Nephron progenitor cell (in vitro differentiated cells): ENCODE measurements at regions not wholly inside any gene's neighbourhood (a gene's known extent, or its start where the extent isn't known, plus 50 kb on each side); places are given as distances from the start of the nearest gene placed in this dataset.

ENCODE experiments used
- DNase-seq: peaks from one replicate; pipeline ENCODE4 v3.0.0; 2021
- H3K27ac Mint-ChIP-seq: 2 replicates; pipeline ENCODE4 v1.8.0; 2021; ENCODE audit warnings: mild to moderate bottlenecking, moderate library complexity, mixed read lengths
- H3K27me3 Mint-ChIP-seq: 2 replicates; pipeline ENCODE4 v1.8.0; 2021; ENCODE audit warnings: mild to moderate bottlenecking, low read depth, mixed read lengths; ENCODE audit not compliant: poor library complexity
- H3K36me3 Mint-ChIP-seq: 2 replicates; pipeline ENCODE4 v1.8.0; 2021; ENCODE audit warnings: low read depth, mixed read lengths
- H3K4me1 Mint-ChIP-seq: 2 replicates; pipeline ENCODE4 v1.8.0; 2021; ENCODE audit warnings: mixed read lengths
- H3K4me3 Mint-ChIP-seq: 2 replicates; pipeline ENCODE4 v1.8.0; 2021; ENCODE audit warnings: mild to moderate bottlenecking, moderate library complexity, mixed read lengths
- H3K9me3 Mint-ChIP-seq: 2 replicates; pipeline ENCODE4 v1.8.0; 2021; ENCODE audit warnings: mild to moderate bottlenecking, moderate library complexity, mixed read lengths
- TF ChIP-seq, protein P1 (sequence below): fragments of 200-600 bp; sonication (generic); IDR thresholded peaks from 2 replicates; pipeline ENCODE4 v1.5.0; 2021; ENCODE audit warnings: antibody characterized with exemption

DNA sequence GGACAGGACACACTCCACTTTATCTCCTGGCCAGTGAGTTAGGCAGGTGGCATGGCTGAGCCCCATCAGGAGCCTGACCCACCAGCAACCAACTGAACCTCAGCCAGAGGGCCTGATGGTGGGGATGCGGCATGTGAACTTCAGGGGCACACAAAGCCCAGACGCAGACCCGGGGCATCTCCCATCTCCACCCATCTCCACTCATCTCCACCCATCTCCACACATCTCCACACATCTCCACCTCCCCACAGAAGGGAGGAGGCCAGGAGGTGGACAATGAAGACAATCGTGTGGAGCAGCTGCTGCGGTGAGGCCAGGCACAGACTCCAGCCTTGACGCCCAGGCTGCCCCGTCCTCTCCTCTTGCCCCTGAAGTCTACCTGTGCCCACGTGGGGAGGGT, 340.8 kb downstream of the CTTN start:
- Mint-ChIP-seq H3K27ac (no peak overlapping the region), H3K36me3 (no peaks in the 10 kb centered on the region), H3K9me3 (no peaks in the 10 kb centered on the region), H3K27me3 (peaks cover 16% of the 10 kb centered on the region), H3K4me3 (no peak overlapping the region), H3K4me1 (peaks cover 32% of the 10 kb centered on the region)
- no peak for DNase-seq
- TF ChIP-seq, protein P1, sequence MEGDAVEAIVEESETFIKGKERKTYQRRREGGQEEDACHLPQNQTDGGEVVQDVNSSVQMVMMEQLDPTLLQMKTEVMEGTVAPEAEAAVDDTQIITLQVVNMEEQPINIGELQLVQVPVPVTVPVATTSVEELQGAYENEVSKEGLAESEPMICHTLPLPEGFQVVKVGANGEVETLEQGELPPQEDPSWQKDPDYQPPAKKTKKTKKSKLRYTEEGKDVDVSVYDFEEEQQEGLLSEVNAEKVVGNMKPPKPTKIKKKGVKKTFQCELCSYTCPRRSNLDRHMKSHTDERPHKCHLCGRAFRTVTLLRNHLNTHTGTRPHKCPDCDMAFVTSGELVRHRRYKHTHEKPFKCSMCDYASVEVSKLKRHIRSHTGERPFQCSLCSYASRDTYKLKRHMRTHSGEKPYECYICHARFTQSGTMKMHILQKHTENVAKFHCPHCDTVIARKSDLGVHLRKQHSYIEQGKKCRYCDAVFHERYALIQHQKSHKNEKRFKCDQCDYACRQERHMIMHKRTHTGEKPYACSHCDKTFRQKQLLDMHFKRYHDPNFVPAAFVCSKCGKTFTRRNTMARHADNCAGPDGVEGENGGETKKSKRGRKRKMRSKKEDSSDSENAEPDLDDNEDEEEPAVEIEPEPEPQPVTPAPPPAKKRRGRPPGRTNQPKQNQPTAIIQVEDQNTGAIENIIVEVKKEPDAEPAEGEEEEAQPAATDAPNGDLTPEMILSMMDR, result no peak

DNA sequence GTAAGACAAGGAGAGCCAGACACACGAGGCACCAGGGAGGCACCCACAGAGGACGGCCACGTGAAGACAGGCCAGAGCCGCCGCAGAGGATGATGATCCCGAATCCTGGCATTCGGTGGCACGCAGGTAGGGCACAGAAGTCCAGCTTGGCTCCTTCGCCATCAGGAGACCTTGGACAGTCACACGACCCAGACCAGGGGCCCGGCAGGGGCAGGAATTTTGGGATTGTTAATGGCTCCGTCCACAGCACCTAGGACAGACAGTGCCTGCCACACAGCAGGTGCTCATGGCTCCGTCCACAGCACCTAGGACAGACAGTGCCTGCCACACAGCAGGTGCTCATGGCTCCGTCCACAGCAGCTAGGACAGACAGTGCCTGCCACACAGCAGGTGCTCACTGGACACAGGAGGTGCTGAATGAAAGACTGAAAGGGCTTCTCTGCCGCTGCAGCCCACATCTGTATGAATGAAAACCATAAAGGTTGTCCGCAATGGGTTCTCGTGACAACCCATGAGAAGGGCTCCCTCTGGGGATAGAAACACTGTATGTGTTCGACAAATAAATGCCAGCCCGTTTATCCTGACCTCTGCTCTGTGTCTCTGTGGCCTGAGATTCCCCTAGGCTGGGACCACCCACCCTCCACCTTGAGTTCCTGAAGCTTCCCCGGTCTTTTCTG, 341.6 kb downstream of the CTTN start:
- Mint-ChIP-seq H3K27ac (no peak overlapping the region), H3K27me3 (peaks cover 22% of the 10 kb centered on the region), H3K4me3 (no peak overlapping the region), H3K9me3 (no peaks in the 10 kb centered on the region), H3K36me3 (no peaks in the 10 kb centered on the region), H3K4me1 (peaks cover 32% of the 10 kb centered on the region)
- no peak for DNase-seq
- TF ChIP-seq, protein P1, result peak; percentile 13

DNA sequence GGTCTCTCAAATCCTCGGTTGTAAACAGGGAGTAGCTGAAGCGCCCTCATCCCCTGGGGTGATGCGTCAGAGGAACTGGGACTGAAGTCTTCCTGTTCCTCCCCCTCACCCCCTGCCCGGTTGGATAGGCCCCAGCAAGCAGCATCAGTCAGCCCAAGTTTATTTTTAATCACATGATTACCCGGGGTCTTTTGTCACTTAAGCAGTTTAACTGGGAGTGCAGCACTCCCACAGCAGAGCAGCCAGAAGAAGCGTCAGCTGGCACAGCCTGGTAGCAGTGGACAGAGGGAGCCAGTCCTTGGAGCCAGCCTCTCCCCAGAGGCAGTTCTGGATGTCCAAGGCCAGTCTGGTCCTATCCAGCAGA, 342.1 kb downstream of the CTTN start:
- TF ChIP-seq, protein P1, result no peak
- Mint-ChIP-seq H3K4me3 (no peak overlapping the region), H3K4me1 (peaks cover 37% of the 10 kb centered on the region), H3K36me3 (no peaks in the 10 kb centered on the region), H3K27me3 (peaks cover 26% of the 10 kb centered on the region), H3K27ac (no peak overlapping the region), H3K9me3 (no peaks in the 10 kb centered on the region)
- DNase-seq, result peak; percentile 26

DNA sequence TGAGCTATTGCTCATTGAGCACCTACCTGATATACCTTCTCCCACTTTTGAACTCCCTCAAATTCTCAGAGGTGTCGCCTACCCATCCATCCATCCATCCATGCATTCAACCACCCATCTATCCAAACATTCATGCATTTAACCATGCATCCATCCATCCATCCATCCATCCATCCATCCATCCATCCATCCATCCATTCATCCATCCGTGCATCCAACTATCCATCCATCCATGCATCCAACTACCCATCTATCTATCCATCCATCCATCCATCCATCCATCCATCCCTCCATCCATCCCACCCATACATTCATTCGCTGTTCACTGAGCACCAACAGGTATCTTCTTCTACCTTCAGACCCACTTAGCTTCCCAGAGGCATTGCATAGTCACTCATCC, 342.8 kb downstream of the CTTN start:
- no peaks in the 10 kb centered on the region for H3K36me3 Mint-ChIP-seq
- TF ChIP-seq, protein P1, result no peak
- H3K4me1 Mint-ChIP-seq, result peaks cover 42% of the 10 kb centered on the region
- no peak for DNase-seq
- no peak overlapping the region for H3K27ac Mint-ChIP-seq
- no peaks in the 10 kb centered on the region for H3K9me3 Mint-ChIP-seq
- H3K4me3 Mint-ChIP-seq, result no peak overlapping the region
- H3K27me3 Mint-ChIP-seq, result peaks cover 26% of the 10 kb centered on the region

DNA sequence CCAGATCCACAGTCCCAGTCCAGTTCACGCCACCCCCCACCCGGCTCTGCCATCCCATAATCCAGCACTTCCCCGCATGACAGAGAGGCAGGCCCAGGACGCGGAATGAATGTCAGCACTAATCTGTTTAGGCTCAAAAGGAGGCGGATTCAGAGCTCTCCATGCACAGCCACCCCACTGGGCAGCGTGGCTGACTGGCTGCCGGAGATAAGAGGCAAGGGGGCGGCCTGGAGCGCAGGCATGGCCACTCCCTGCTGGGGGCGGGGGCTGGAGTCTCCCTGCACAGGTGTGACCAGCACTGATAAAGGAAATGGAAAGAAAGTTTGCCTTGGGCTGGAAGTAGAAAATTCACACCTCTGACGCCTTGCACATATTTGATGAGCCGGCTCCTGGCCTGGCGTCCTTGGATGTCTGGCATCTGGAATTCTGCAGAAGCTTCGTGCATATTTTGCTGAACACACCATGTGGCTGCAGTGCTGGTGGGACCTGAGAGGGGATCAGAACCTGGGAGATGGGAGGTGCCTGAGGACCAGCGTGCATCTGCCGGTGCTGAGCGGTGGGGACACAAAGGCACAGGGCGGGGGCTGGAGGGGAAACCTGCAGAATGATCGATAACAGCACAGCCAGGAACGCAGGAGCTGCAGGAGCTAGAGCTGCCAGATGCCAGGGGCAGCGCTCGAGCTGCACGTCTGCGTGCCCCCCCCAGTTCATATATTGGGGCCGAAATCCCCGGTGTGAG, 344.4 kb downstream of the CTTN start:
- H3K4me3 Mint-ChIP-seq, result no peak overlapping the region
- H3K27me3 Mint-ChIP-seq, result peaks cover 26% of the 10 kb centered on the region
- peaks cover 2% of the 10 kb centered on the region for H3K9me3 Mint-ChIP-seq
- H3K27ac Mint-ChIP-seq, result no peak overlapping the region
- peaks cover 52% of the 10 kb centered on the region for H3K4me1 Mint-ChIP-seq
- TF ChIP-seq, protein P1, result no peak
- DNase-seq, result peak; percentile 44
- H3K36me3 Mint-ChIP-seq, result no peaks in the 10 kb centered on the region

DNA sequence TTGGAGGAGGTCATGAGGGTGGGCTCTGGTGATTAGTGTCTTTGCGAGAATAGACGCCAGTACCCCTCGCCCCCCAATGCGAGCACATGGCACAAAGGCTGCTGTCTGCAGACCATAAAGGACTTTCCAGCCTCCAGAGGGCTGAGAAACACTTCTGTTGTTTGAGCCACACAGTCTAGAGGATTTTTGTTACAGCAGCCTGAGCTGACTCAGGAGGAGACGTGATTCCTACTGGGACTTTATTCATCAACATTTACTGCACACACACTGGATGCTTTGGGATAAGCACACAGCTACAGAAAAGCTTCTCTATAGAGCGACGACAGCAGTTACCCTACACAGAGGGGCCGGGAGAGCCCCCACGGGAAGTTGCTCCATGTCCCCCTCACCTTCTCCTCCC, 345.0 kb downstream of the CTTN start:
- H3K9me3 Mint-ChIP-seq, result peaks cover 5% of the 10 kb centered on the region
- H3K27ac Mint-ChIP-seq, result no peak overlapping the region
- peaks cover 30% of the 10 kb centered on the region for H3K27me3 Mint-ChIP-seq
- H3K36me3 Mint-ChIP-seq, result no peaks in the 10 kb centered on the region
- H3K4me3 Mint-ChIP-seq, result no peak overlapping the region
- TF ChIP-seq, protein P1, result no peak
- no peak for DNase-seq
- peaks cover 54% of the 10 kb centered on the region for H3K4me1 Mint-ChIP-seq
